Right atrium auricular region (tissue), 2 donors: ENCODE measurements at regions not wholly inside any gene's neighbourhood (a gene's known extent, or its start where the extent isn't known, plus 50 kb on each side); places are given as distances from the start of the nearest gene placed in this dataset.

Source experiments
- DNase-seq: peaks from one replicate; pipeline ENCODE4 v3.0.0-alpha.2; 2019; ENCODE audit warnings: low spot score
- H3K27ac ChIP-seq, 2 donors: fragments of 200-600 bp; sonication (generic); 1 replicate in 1 of 2; 2 replicates in 1 of 2; pipeline ENCODE4 v1.5.1; 2016 to 2019
- H3K27me3 ChIP-seq, 2 donors: fragments of 200-600 bp; sonication (generic); one replicate each; pipeline versions ENCODE4 v1.5.1 to v1.6.0; 2017 to 2019
- H3K36me3 ChIP-seq: fragments of 200-600 bp; sonication (generic); one replicate; pipeline ENCODE4 v1.5.1; 2016
- H3K4me1 ChIP-seq, 2 donors: fragments of 200-600 bp; sonication (generic); one replicate each; pipeline versions ENCODE4 v1.5.1 to v1.6.0; 2017 to 2019
- H3K4me3 ChIP-seq, 2 donors: fragments of 200-600 bp; sonication (generic); 1 replicate in 1 of 2; 2 replicates in 1 of 2; pipeline ENCODE4 v1.5.1; 2017 to 2019; ENCODE audit warnings: mild to moderate bottlenecking in 1 of 2, moderate library complexity in 1 of 2
- H3K9me3 ChIP-seq, 2 donors: fragments of 200-600 bp; sonication (generic); one replicate each; pipeline ENCODE4 v1.5.1; 2019
- TF ChIP-seq, protein P1 (sequence below), 2 donors: fragments of 200-600 bp; sonication (generic); IDR thresholded peaks; one replicate each; pipeline ENCODE4 v1.5.1; 2019; ENCODE audit warnings: antibody characterized with exemption in 2 of 2

DNA sequence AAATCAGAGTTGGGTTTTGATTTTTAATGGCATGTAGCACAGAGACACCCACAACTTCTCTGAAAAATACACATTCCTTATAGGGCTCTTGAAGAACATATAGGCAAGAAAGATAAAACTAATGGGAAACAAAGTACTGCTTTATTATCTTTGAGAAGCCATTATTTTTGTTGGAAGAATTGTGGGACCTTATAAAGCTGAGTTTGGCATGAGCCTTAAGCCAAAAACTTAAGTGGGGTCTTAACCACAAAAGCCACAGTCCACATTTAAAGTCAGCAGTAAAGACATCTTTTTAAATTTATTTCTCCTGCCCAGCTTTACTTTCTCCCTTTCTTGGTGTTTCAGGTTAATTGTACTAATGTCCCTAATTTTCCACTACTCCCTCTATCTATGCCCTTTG, 1297.3 kb downstream of the C4orf33 start:
- TF ChIP-seq, protein P1, sequence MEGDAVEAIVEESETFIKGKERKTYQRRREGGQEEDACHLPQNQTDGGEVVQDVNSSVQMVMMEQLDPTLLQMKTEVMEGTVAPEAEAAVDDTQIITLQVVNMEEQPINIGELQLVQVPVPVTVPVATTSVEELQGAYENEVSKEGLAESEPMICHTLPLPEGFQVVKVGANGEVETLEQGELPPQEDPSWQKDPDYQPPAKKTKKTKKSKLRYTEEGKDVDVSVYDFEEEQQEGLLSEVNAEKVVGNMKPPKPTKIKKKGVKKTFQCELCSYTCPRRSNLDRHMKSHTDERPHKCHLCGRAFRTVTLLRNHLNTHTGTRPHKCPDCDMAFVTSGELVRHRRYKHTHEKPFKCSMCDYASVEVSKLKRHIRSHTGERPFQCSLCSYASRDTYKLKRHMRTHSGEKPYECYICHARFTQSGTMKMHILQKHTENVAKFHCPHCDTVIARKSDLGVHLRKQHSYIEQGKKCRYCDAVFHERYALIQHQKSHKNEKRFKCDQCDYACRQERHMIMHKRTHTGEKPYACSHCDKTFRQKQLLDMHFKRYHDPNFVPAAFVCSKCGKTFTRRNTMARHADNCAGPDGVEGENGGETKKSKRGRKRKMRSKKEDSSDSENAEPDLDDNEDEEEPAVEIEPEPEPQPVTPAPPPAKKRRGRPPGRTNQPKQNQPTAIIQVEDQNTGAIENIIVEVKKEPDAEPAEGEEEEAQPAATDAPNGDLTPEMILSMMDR (IDR thresholded peaks at IDR 0.05), result no peak
- Histone ChIP-seq H3K27ac (no peak overlapping the region), H3K4me3 (no peak overlapping the region), H3K27me3 (no peaks in the 10 kb centered on the region), H3K9me3 (no peaks in the 10 kb centered on the region), H3K36me3 (no peaks in the 10 kb centered on the region), H3K4me1 (no peaks in the 10 kb centered on the region)
- DNase-seq, result no peak

DNA sequence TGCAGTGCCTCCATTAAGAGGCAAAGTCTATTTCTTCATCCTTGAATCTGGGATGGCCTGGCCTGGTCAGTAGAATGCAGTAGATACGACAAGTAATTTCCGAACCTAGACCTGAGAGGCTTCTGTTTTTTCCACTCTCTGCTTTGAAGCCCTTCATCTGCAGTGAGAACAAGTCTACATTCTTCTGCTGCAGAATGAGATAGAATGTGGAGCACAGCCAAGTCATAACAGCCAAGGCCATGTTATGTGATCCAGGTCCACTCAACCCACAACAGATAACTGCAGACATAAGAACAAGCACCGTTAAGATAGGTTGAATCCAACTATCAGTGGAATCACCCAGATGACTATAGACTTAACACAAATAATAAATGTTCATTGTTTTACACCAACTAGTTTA, 1297.7 kb downstream of the C4orf33 start:
- no peaks in the 10 kb centered on the region for H3K9me3 ChIP-seq
- no peaks in the 10 kb centered on the region for H3K27me3 ChIP-seq
- no peaks in the 10 kb centered on the region for H3K36me3 ChIP-seq
- TF ChIP-seq, protein P1 (IDR thresholded peaks at IDR 0.05), result no peak
- no peak for DNase-seq
- H3K4me1 ChIP-seq, result no peaks in the 10 kb centered on the region
- H3K4me3 ChIP-seq, result no peak overlapping the region
- no peak overlapping the region for H3K27ac ChIP-seq

DNA sequence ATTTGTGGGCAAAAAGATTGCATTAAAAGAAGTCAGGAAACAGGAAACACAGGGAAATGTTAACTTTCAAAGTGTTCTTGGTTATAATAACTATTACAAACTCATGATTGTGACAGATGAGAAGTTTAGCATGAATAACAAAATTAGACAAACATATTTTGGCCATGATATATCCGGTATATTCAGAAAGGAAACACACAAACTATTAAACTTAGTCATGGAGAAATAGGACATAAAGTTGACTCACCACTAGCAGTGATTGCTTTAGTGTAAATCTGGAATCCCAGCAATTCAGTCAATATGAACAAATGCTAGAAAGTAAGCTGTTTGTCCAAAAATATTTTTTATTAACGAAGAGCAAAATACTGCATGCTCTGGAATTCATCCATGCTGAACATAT, 1299.9 kb downstream of the C4orf33 start:
- Histone ChIP-seq H3K36me3 (no peaks in the 10 kb centered on the region), H3K27ac (no peak overlapping the region), H3K9me3 (no peaks in the 10 kb centered on the region), H3K4me1 (no peaks in the 10 kb centered on the region), H3K4me3 (no peak overlapping the region), H3K27me3 (no peaks in the 10 kb centered on the region)
- DNase-seq, result no peak
- TF ChIP-seq, protein P1 (IDR thresholded peaks at IDR 0.05), result no peak

DNA sequence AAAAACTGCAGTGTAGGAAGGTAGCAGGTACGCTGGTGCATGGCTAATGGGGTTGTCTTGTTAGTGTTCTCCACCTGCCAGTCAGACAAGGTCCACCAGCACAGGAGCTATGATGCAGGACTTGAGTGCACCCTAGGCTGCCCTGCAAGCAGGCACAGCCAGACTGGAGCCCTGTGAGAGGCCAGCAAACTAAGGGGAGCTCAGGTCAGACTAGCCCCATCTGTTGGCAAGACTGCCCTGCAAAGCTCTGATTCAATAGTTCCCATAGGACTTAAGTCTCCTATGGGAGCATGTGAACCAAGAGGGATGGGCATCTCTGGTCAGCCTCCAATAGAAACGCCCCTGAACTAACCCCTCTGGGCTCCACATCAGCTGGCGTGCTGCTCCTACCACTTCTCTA, 1307.3 kb downstream of the C4orf33 start:
- H3K4me1 ChIP-seq, result no peaks in the 10 kb centered on the region
- TF ChIP-seq, protein P1 (IDR thresholded peaks at IDR 0.05), result no peak
- no peaks in the 10 kb centered on the region for H3K9me3 ChIP-seq
- no peak overlapping the region for H3K4me3 ChIP-seq
- DNase-seq, result no peak
- H3K27me3 ChIP-seq, result no peaks in the 10 kb centered on the region
- H3K36me3 ChIP-seq, result no peaks in the 10 kb centered on the region
- H3K27ac ChIP-seq, result no peak overlapping the region

DNA sequence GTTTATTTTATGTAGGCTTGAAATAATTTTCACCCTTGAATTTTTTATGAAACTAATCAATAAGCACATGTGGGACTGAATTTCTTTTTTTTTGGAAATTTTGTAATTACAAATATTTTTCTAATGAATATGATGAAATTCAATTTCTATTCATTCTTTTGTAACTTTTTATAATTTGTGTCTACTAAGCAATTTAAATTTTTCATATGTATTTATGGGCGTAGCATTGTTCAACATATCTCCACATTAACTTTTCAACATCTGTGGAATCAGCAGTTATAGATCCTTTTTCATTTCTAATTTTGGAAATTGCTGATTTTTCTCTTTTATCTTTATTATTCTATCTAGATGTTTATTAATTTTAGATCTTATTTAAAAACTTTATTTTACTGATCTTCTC, 1320.3 kb downstream of the C4orf33 start:
- no peak for DNase-seq

More for the DNA sequence above, 1320.3 kb downstream of the C4orf33 start:
- Histone ChIP-seq H3K4me1 (no peaks in the 10 kb centered on the region), H3K27me3 (no peaks in the 10 kb centered on the region), H3K36me3 (no peaks in the 10 kb centered on the region), H3K27ac (no peak overlapping the region), H3K9me3 (no peaks in the 10 kb centered on the region), H3K4me3 (no peak overlapping the region)
- TF ChIP-seq, protein P1 (IDR thresholded peaks at IDR 0.05), result no peak
